Left ventricle myocardium superior (tissue), 1 donor: ENCODE measurements at regions not wholly inside any gene's neighbourhood (a gene's known extent, or its start where the extent isn't known, plus 50 kb on each side); places are given as distances from the start of the nearest gene placed in this dataset.
A peak's percentile ranks its signal among the peaks of the same experiment; 100 is the strongest.

Experiments
- ATAC-seq: fragments of 200-7000 bp; cut with Tn5 transposase; one replicate; pipeline ENCODE4 v1.9.1; 2020; ENCODE audit warnings: mild to moderate bottlenecking, moderate library complexity
- DNase-seq: peaks from one replicate; pipeline ENCODE4 v3.0.0-alpha.2; 2020
- intact Hi-C: fragments of 100-400 bp; cut with micrococcal nuclease; formaldehyde crosslinking; loops from one replicate; pipeline ENCODE4 v1.11.0; 2022
- donor health status: DM: no; HTN: yes; CAD: no; lungs with severe emphysema.

DNA sequence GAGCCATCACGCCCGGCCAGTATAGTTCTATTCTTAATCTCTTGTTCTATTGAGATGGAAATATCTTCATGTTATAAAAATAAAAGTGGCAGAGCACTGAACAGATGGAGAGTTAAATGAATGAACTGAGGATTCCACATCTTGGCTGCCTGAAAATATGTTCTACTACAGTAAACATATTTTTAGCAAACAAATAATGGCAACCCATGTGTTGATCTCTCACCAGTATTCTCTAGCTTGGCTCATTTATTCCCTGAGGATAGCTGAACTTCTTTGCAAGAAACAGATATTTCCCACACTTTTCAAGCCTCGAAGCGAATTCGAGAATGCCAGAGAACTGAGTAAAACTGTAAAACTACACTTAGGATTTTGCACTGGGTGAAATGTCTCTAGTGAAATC is 58.9 kb downstream of the DIRAS3 start:
- DNase-seq (no peak), ATAC-seq (no peak)
- intact Hi-C loops, result no loop called here

DNA sequence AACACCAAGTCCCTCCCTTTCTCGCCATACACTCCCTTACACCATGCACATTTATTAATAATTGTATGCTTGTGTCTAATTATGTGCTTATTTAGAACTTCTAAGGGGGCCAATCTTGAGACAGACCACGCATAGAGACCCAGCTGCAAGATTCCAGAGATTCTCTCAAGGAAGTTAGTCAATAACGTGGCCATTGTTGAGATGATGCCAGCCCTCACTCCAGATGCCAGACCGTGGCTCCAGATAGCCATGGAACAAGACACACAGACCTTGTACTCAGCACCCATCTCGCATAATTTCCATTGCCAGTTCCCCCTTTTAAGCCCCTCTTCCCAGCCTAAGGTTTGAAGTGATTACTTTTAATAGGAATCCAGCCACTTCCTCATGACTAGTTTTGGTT is 62.4 kb downstream of the DIRAS3 start:
- ATAC-seq (no peak), DNase-seq (no peak)
- intact Hi-C loops, result no loop called here

DNA sequence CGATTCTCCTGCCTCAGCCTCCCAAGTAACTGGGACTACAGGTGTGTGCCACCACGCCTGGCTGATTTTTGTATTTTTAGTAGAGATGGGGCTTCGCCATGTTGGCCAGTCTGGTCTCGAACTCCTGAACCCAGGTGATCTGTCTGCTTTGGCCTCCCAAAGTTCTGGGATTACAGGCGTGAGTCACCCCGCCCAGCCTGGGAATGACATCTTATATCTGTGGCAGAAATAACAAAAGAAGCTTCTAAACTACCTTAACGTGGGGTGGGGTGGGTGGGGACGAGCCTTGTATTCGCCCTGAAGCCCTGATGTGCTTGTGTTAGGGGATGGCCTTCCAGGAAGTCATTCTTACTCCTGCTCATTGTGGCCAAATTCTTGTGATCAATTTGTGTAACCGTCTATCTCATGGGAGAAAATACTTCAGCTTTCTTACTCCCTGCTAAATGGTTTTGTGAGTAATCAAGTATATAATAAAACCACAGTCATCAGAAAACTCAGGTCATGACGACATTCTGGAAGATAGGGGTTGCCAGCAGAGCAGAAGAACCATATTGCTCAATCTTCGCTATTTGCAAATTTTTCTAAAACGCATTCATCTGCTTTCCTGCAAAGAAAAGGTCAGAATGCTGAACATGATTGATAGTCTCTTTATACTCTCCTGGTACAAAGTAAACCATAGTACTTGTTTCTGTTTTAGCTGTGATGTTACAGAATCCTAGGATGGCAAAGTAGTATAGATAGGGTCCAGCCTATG is 63.2 kb downstream of the DIRAS3 start:
- no peak for DNase-seq
- intact Hi-C loops, result no loop called here
- ATAC-seq, result no peak

DNA sequence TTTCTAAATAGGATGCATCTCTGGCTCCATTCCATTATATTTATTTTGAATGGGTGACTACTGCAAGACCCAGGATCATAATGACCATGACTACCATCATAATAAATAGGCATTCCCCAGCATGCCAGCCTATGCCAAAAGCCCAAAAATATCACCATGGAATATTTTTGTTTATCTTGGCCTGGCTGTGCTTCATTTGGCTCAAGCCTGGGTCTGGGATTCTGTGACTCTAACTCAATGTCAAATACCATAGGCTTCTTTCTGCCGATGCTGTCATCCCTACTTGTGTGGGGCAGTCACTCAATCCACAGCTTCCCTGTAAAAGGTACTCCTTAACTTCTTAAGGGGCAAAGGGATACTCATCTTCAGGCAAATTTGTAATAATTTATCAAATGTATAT is 66.6 kb downstream of the DIRAS3 start:
- DNase-seq, result no peak
- ATAC-seq, result peak; percentile 95
- intact Hi-C loops, result no loop called here

DNA sequence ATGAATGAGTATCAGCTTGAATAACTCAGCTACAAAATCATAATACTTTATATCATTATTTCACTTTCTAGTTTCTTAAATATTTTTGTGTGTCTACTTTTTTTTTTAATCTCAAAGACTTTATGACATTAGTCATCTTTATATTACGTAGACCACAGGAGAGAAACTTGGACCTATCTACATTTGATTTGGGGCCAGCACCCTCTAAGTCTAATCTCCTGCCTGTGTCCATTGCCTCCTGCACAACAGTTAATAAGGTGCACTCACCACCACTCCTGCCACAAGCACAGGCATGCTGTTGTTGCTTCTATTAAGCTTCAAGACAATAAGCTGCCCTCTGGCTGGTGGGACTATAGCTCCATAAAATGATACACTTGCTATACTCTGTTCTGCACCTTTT is 70.4 kb downstream of the DIRAS3 start:
- ATAC-seq (no peak), DNase-seq (no peak)
- intact Hi-C loops, result no loop called here

DNA sequence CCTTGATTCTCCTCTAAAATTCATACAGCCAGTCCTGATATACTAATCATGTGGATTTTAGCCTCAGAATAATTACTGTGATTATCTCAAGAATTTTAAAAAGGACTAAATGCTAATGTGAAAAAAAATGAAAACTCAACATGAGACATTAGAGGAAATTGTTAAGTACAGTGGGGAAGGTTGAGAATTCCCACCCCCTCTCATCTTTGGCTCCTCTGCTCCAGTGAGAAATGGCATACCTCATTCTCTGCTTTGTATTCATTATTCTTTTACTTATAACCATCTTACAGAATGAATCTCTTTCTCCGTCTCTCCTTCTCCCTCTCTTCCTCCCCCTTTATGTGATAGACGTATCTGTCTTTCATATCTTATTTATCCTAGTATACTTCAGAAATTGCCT is 70.9 kb downstream of the DIRAS3 start:
- intact Hi-C loops, result no loop called here

DNA sequence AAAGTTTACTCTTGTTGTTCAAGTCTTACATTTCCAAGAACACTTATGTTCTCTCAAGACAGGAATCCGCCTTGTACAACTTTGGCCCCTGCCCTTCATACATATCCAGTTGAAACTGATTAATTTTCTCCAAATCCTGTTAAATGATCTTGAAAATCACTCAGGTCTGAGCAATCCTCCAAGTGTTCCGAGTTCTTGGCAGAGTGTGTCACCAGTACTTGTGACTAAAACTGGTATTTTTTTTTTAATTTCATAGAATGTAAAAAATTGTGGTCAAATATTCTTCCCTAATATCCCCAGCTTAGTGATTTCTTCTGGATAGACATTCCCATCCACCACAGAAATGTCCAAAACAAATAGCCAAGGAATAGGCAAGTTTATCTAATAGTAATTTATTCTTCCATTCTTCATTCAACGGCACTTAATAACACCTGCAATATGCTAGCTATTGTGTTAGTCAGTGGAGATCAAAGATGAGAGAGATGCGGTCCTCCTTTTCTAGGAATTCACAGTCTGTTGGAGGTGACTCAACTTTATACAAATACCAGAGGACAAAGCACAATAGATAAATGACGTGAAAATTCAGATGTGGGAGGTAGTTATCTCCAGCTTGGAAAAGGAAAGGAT is 71.4 kb downstream of the DIRAS3 start:
- intact Hi-C loops, result no loop called here
- ATAC-seq (no peak), DNase-seq (no peak)

More for the DNA sequence above, 70.9 kb downstream of the DIRAS3 start:
- ATAC-seq (no peak), DNase-seq (no peak)

DNA sequence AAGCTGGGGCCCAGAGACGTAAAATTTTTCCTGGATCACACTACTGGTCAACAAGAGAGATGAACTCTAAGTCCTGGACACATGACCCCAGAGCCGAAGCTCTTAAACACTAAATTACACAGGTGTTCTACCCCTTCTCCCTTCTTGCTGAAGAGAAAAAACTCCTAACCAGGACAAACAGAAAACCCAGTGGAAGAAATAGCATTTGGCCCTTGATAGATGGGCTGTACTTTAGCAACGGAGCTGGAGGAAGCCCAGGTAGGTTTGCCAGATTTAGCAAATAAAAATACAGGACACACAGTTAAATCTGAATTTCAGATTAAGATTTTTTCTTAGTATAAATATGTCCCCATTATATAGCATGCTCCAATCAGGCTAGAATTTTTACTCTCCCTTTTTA is 72.7 kb downstream of the DIRAS3 start:
- intact Hi-C loops, result no loop called here
- ATAC-seq, result no peak
- DNase-seq, result no peak

DNA sequence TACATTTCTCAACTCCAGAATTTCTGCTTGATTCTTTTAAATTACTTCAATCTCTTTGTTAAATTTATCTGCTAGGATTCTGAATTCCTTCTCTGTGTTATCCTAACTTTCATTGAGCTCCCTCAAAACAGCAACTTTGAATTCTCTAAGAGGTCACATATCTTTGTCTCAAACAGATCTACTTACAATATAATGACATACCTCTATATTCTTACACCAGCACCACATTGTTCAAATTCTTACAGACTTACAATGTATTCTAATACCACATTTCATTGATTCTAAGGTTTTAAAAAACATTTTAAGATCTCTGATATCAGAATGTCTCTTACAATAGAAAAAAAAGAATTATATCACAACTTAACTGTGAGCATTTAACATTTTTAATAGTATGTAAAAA is 77.4 kb downstream of the DIRAS3 start:
- DNase-seq, result no peak
- ATAC-seq, result no peak
- intact Hi-C loops, result no loop called here

DNA sequence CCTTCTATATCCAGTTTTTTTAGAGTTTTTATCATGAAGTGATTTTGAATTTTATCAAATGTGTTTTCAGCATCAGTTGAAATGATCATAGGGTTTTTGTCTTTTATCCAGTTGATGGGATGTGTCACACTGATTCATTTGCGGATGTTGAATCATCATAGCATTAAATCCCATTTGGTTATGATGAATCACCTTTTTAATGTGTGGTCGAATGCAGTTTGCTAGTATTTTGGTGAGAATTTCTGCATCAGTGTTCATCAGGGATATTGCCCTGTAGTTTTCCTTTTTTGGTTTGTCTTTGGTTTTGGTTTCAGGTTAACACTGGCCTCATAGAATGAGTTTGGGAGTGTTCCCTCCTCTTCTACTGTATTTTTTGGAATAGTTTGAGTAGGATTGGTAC is 80.3 kb downstream of the DIRAS3 start:
- intact Hi-C loops, result no loop called here
- ATAC-seq, result no peak
- DNase-seq, result no peak

DNA sequence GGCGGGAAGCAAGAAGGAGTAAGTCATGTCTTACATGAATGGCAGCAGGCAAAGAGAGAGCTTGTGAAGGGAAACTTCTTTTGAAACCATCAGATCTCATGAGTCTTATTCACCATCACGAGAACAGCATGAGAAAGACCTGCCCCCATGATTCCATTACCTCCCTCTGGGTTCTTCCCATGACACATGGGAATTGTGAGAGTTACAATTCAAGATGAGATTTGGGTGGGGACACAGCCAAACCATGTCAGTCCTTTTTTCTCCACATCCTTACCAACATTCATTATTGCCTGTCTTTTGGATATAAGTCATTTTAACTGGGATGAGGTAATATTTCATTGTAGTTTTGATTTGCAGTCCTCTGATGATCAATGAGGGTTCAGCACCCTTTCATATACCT is 81.0 kb downstream of the DIRAS3 start:
- DNase-seq (no peak), ATAC-seq (no peak)
- intact Hi-C loops, result no loop called here

DNA sequence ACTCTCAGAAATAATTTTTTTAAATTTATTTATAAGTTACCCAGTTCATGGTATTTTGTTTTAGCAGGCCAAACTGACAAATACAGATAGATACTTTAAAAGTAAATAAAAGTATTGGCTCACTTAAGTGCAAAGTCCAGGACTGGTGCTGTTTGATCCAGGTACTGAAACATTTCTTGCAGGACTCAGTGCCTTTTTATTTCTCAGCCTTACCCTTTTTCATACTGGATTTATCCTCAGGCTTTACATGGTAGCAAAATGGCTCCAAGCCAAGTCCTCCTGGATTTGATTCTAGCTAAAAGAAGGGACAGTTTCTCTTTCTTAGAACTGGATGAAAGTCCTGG is 83.8 kb downstream of the DIRAS3 start:
- DNase-seq, result no peak
- intact Hi-C loops, result no loop called here
- ATAC-seq, result no peak

DNA sequence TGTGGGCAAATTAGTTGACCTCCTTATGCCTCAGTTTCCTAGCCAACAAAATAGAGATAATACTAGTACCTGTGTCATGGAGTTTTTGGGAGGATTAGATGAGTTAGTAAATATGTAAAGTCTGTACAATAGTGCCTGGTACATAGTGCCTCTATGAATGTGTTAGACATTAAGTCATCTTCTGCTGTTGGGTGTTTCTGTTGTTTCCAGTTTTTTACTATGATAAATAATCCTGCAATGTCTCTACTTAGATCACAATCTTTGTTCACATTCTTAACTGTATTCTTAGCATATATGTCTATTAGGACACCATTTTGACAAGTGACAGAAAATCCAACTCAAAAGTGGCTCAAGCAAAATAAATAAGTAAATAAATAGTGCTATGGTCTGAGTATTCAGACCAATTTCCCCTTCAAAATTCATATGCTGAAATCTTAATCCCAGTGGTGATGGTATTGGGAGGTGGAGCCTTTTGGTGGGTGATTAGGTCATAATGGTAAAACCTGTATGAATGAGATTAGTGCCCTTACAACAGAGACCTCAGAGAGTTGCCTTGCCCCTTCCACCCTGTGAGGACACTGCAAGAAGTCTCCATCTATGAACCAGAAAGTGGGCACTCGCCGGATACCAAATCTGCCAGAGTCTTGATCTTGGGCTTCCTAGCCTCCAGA is 84.3 kb downstream of the DIRAS3 start:
- ATAC-seq (no peak), DNase-seq (no peak)
- intact Hi-C loops, result no loop called here

DNA sequence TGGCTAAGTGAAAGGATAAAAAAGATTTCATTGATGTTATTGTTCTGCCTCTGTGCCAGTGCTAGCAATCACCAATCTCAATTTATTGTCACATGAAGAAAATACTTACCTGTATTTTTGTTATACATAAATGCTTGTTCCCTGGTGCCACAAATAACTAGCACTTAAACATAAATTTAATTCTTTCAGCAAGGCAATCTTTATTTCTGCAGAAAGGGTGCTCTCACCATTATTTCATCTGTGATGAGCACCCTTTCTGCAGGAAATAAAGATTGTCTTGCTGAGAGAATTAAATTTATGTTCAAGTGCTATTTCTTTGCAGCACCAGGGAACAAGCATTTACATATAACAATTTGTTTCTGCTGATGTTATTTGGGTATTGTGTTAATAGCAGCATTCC is 87.2 kb downstream of the DIRAS3 start:
- no peak for DNase-seq
- intact Hi-C loops, result no loop called here
- ATAC-seq, result no peak

DNA sequence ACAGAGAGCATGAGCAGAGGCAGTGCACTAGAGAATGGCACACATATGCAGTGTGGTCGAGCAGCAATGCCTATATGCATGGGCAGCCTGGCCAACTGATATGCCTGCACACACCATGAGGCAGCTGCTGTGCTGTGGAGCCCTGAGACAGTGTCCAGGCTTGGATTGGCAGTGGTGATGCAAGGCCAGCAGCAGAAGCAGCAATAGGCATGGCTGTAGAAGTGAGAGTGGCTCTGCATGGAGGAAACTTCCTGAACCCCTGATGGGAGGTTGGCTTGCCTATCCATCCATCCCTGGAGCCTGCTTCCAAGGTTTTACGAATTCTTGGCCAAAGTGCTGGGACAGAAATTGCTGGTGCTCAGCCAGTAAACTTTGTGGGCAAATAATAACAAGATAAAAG is 89.7 kb downstream of the DIRAS3 start:
- ATAC-seq (no peak), DNase-seq (no peak)
- intact Hi-C loops, result no loop called here

DNA sequence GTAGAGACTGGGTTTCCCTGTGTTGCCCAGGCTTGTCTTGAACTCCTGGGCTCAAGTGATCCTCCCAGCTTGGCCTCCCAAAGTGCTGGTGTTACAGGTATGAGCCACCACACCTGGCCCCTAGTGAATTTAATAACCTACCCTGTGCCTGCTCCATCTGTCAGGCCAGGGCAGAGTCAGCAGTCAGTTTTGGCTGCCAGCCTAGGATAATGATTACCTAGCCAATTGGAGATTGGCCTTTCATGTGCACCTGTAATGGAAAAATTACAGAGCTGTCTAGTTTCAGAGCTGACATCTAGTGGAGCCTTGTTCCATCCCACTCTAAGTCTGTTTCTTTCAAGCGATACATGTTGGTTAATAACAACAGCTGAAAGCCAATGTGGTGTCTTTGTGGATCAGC is 92.0 kb downstream of the DIRAS3 start:
- intact Hi-C loops, result no loop called here
- no peak for ATAC-seq
- no peak for DNase-seq

DNA sequence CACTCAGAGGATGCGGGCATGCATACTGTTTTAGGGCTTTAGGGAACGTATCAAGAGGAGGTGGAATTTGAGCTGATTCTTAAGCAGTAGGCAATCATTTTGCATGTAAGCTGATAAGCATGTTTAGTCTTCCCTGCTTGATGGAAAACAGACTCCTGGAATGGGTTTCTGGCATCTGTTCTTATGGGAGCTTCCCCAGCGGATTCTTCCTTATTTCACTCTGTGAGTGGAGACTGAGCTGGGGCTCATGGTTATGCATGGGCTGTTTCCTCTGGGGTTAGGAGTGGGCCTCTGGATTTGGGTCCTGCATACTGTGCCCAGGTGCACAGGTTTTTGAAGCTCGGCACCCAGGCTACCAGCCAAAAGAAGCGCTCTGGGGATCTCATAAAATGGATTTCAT is 93.4 kb downstream of the DIRAS3 start:
- ATAC-seq, result peak; percentile 80
- intact Hi-C loops, result no loop called here
- no peak for DNase-seq

DNA sequence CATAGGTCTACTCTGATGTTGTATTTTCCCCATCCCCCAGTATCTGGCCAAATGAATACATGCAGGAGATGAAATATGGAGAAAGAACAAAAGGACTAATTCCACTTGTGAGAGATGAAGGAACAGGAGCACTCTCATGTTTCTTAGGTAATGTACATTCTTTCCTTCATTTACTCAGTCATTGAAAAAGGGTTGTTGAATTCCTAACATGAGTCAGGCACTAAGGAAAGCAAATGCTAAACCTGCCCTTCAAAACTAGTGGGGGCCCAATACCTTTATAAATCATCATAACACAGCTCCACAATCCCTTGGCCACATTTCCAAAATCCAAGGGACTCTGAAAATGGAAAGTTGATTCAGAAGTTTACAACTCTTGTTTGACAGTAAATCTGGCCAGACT is 94.3 kb downstream of the DIRAS3 start:
- ATAC-seq, result no peak
- DNase-seq, result no peak
- intact Hi-C loops, result no loop called here

DNA sequence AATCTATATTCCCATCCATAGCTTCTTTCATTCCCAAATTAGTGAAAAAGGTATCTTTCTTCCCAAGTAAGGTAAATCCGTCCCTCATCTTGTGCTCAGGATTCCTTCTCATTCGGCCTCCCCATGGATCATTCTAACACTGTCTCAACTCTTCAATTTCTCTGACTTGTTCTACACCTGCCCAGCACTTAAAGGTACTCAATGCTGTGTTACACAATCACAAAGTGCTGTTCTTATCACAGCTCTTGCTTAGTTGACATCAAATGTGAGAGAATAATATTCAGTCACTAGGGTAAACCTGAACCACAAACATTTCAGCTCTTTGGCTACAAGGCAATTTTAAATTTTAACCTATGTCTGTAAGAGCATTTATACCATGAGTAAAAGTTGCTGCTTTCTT is 94.8 kb downstream of the DIRAS3 start:
- intact Hi-C loops, result no loop called here
- DNase-seq (no peak), ATAC-seq (no peak)

DNA sequence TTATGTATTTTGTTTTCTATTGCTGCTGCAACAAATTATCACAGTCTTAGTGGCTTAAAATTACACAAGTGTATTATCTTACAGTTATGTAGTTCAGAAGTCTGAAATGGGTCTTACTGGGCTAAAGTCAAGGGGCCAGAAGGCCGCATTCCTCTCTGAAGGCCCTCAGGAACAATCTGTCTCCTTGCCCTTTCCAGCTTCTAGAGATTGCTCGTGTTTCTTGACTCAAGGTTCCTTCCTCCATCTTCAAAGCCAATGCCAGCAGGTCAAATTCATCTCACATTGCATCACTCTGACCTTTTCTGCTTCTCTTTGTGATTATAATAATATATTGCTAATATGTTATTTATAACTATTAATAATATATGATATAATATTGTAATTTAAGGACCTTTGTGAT is 97.1 kb downstream of the DIRAS3 start:
- DNase-seq, result no peak
- no peak for ATAC-seq
- intact Hi-C loops, result no loop called here

DNA sequence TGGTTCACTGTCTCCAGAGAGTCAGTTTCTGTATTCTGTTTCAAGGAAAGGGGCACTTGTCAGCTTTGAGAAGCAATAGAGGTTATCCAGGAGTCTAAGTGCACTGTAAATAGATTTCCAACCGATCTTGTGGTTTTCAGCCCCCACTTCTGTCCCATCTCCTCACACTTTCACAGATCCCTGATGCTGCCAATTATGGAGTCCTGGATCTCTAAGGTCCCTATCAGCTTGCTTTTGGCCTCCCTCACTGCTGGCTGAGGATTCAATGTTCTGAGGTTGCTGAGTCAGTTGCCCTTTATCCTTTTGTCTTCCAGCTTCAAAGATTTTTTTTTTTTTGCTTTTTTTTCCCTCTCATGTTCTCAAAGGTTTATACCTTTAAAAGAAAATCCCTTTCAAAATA is 98.4 kb downstream of the DIRAS3 start:
- ATAC-seq (peak; percentile 87), DNase-seq (no peak)

More for the DNA sequence above, 98.4 kb downstream of the DIRAS3 start:
- intact Hi-C loops, result no loop called here
